Sciatic nerve (tissue), 2 donors: ENCODE measurements at regions not wholly inside any gene's neighbourhood (a gene's known extent, or its start where the extent isn't known, plus 50 kb on each side); places are given as distances from the start of the nearest gene placed in this dataset.
"Not testable (repeated sequence)": the region's sequence is repeated elsewhere in the genome, so short reads cannot be mapped to it uniquely, and the experiment has no call there.

Experiments
- ATAC-seq: fragments of 200-7000 bp; cut with Tn5 transposase; one replicate; pipeline ENCODE4 v1.9.1; 2020; ENCODE audit warnings: mild to moderate bottlenecking, moderate library complexity
- DNase-seq: peaks from one replicate; pipeline ENCODE4 v3.0.0-alpha.2; 2020; ENCODE audit warnings: low spot score
- intact Hi-C: fragments of 100-400 bp; cut with DNase I; formaldehyde crosslinking; loops from one replicate; pipeline ENCODE4 v1.14.2; 2022
- donor health status: DM: no; HTN: no; CAD: no.
- donor health status: DM: no; HTN: no; CAD: no.

GRCh38 chr9:134566936-134567335 lies 74.7 kb upstream of the COL5A1 start:
- ATAC-seq (no peak), DNase-seq (peak; percentile 23)
- intact Hi-C loops = no loop called here

- no peak for ATAC-seq
- intact Hi-C loops = no loop called here
- peak; percentile 48 for DNase-seq
Observed at GRCh38 chr9:134568116-134568515, 73.5 kb upstream of the COL5A1 start.

GRCh38 chr9:134568811-134569210 lies 72.8 kb upstream of the COL5A1 start:
- DNase-seq (no peak), ATAC-seq (no peak)
- intact Hi-C loops = no loop called here

GRCh38 chr9:134569626-134570025 lies 72.0 kb upstream of the COL5A1 start:
- DNase-seq (no peak), ATAC-seq (no peak)
- intact Hi-C loops = no loop called here

- DNase-seq = peak; percentile 55
- intact Hi-C loops = no loop called here
- ATAC-seq = peak; percentile 75
Observed at GRCh38 chr9:134570151-134570621, 71.4 kb upstream of the COL5A1 start.

GRCh38 chr9:134570711-134571325 lies 70.8 kb upstream of the COL5A1 start:
- intact Hi-C loops = no loop called here
- ATAC-seq = peak; percentile 11
- DNase-seq = peak; percentile 56

- intact Hi-C loops = no loop called here
- DNase-seq (peak; percentile 44), ATAC-seq (peak; percentile 19)
Observed at GRCh38 chr9:134571326-134571931, 70.2 kb upstream of the COL5A1 start.

- intact Hi-C loops = no loop called here
- ATAC-seq (no peak), DNase-seq (peak; percentile 42)
Observed at GRCh38 chr9:134571946-134572917, 69.4 kb upstream of the COL5A1 start.

- ATAC-seq, intact Hi-C loops: not testable (repeated sequence)
Observed at GRCh38 chr9:134574686-134575085, 66.9 kb upstream of the COL5A1 start.

GRCh38 chr9:134575103-134575900 lies 66.3 kb upstream of the COL5A1 start:
- peak; percentile 45 for DNase-seq
- no peak for ATAC-seq
- intact Hi-C loops = no loop called here

More at GRCh38 chr9:134574686-134575085, 66.9 kb upstream of the COL5A1 start:
- peak; percentile 39 for DNase-seq

GRCh38 chr9:134575901-134576176 lies 65.8 kb upstream of the COL5A1 start:
- ATAC-seq (no peak), DNase-seq (no peak)
- intact Hi-C loops = no loop called here

GRCh38 chr9:134585021-134585561 lies 56.5 kb upstream of the COL5A1 start:
- intact Hi-C loops = no loop called here
- peak; percentile 53 for DNase-seq
- ATAC-seq = no peak

- ATAC-seq = no peak
- intact Hi-C loops = no loop called here
- DNase-seq = peak; percentile 47
Observed at GRCh38 chr9:134585746-134586706, 55.6 kb upstream of the COL5A1 start.

- intact Hi-C loops = no loop called here
- no peak for DNase-seq
- no peak for ATAC-seq
Observed at GRCh38 chr9:134589748-134590147, 51.9 kb upstream of the COL5A1 start.

- intact Hi-C loops = no loop called here
- ATAC-seq (no peak), DNase-seq (no peak)
Observed at GRCh38 chr9:134590240-134591081, 51.1 kb upstream of the COL5A1 start.

GRCh38 chr9:134591082-134591571 lies 50.5 kb upstream of the COL5A1 start:
- ATAC-seq = peak; percentile 3
- intact Hi-C loops = no loop called here
- DNase-seq = no peak

- DNase-seq (no peak), ATAC-seq (peak; percentile 50)
- intact Hi-C loops = no loop called here
Observed at GRCh38 chr9:134591573-134591981, 50.0 kb upstream of the COL5A1 start.
